ENCODE measurements at regions not wholly inside any gene's neighbourhood (a gene's known extent, or its start where the extent isn't known, plus 50 kb on each side); places are given as distances from the start of the nearest gene placed in this dataset.

DNA sequence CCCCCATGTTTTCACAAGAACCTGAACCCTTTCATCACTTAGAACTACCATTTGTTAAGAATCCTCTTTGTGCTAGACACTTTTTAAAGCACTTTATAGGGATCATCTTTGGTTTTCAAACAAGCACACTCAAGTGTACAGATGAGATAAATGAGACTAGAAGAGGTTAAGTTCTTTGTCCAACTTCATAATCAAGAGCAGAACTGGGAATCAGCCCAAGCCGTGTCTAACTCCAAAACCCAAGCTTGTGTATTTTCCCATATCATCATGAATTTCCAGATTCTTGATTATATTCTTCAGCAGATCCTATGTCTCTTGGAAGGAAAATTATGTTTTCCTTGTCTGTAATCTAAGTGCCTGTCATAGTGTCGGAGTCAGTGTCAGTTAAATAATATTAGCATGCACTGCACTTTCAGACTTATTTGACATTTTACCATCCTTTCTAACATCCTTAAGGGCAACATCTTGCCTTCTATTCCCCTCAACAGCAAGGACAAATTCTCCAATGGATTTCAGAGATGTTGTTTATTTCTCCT lies 123.0 kb upstream of the SETBP1 start:
- TF ChIP-seq, protein P1, sequence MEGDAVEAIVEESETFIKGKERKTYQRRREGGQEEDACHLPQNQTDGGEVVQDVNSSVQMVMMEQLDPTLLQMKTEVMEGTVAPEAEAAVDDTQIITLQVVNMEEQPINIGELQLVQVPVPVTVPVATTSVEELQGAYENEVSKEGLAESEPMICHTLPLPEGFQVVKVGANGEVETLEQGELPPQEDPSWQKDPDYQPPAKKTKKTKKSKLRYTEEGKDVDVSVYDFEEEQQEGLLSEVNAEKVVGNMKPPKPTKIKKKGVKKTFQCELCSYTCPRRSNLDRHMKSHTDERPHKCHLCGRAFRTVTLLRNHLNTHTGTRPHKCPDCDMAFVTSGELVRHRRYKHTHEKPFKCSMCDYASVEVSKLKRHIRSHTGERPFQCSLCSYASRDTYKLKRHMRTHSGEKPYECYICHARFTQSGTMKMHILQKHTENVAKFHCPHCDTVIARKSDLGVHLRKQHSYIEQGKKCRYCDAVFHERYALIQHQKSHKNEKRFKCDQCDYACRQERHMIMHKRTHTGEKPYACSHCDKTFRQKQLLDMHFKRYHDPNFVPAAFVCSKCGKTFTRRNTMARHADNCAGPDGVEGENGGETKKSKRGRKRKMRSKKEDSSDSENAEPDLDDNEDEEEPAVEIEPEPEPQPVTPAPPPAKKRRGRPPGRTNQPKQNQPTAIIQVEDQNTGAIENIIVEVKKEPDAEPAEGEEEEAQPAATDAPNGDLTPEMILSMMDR (IDR thresholded peaks at IDR 0.05), result no peak
- no peak for TF ChIP-seq EZH2 (IDR thresholded peaks at IDR 0.05)

Measured in neural progenitor cell (in vitro differentiated cells).